Skeletal muscle cell (primary cell): ENCODE measurements at regions not wholly inside any gene's neighbourhood (a gene's known extent, or its start where the extent isn't known, plus 50 kb on each side); places are given as distances from the start of the nearest gene placed in this dataset.
"Not testable (repeated sequence)": the region's sequence is repeated elsewhere in the genome, so short reads cannot be mapped to it uniquely, and the experiment has no call there.

ENCODE experiments used
- DNase-seq: peaks from one replicate; pipeline ENCODE4 v3.0.0-alpha.2; 2010; ENCODE audit warnings: low read depth
- H3K4me3 ChIP-seq: 2 replicates; pipeline ENCODE4 v1.5.1; 2011; ENCODE audit warnings: low read depth, mild to moderate bottlenecking, control low read depth, low read length, moderate library complexity

- no peak for DNase-seq
These were observed 152.9 kb upstream of the ANKRD55 start for GRCh38 chr5:56386046-56386445.

GRCh38 chr5:56384186-56384585 lies 151.1 kb upstream of the ANKRD55 start:
- H3K4me3 ChIP-seq: peak overlapping the region; percentile 9
- no peak for DNase-seq

More at GRCh38 chr5:56386046-56386445, 152.9 kb upstream of the ANKRD55 start:
- no peak overlapping the region for H3K4me3 ChIP-seq

GRCh38 chr5:56383761-56384160 lies 150.6 kb upstream of the ANKRD55 start:
- H3K4me3 ChIP-seq: no peak overlapping the region
- no peak for DNase-seq

GRCh38 chr5:56382896-56383295 lies 149.8 kb upstream of the ANKRD55 start:
- H3K4me3 ChIP-seq: no peak overlapping the region
- no peak for DNase-seq

GRCh38 chr5:56377573-56377972 lies 144.4 kb upstream of the ANKRD55 start:
- DNase-seq: no peak
- no peak overlapping the region for H3K4me3 ChIP-seq

- H3K4me3 ChIP-seq: no peak overlapping the region
- DNase-seq: no peak
These were observed 143.0 kb upstream of the ANKRD55 start for GRCh38 chr5:56376128-56376527.

- DNase-seq: no peak
- H3K4me3 ChIP-seq: no peak overlapping the region
These were observed 141.9 kb upstream of the ANKRD55 start for GRCh38 chr5:56375011-56375410.

- not testable (repeated sequence) for H3K4me3 ChIP-seq, DNase-seq
These were observed 139.4 kb upstream of the ANKRD55 start for GRCh38 chr5:56372491-56372890.

GRCh38 chr5:56369361-56369811 lies 136.3 kb upstream of the ANKRD55 start:
- DNase-seq: no peak
- no peak overlapping the region for H3K4me3 ChIP-seq

- no peak for DNase-seq
These were observed 134.6 kb upstream of the ANKRD55 start for GRCh38 chr5:56367748-56368147.

GRCh38 chr5:56366986-56367385 lies 133.9 kb upstream of the ANKRD55 start:
- no peak overlapping the region for H3K4me3 ChIP-seq
- DNase-seq: no peak

More at GRCh38 chr5:56367748-56368147, 134.6 kb upstream of the ANKRD55 start:
- no peak overlapping the region for H3K4me3 ChIP-seq

GRCh38 chr5:56361398-56361797 lies 128.3 kb upstream of the ANKRD55 start:
- no peak for DNase-seq
- no peak overlapping the region for H3K4me3 ChIP-seq

- DNase-seq: no peak
- H3K4me3 ChIP-seq: no peak overlapping the region
These were observed 127.7 kb upstream of the ANKRD55 start for GRCh38 chr5:56360816-56361215.

GRCh38 chr5:56359809-56360685 lies 126.9 kb upstream of the ANKRD55 start:
- H3K4me3 ChIP-seq: no peak overlapping the region
- no peak for DNase-seq

GRCh38 chr5:56358703-56359681 lies 125.9 kb upstream of the ANKRD55 start:
- no peak overlapping the region for H3K4me3 ChIP-seq

GRCh38 chr5:56358046-56358445 lies 124.9 kb upstream of the ANKRD55 start:
- DNase-seq: no peak
- no peak overlapping the region for H3K4me3 ChIP-seq

More at GRCh38 chr5:56358703-56359681, 125.9 kb upstream of the ANKRD55 start:
- DNase-seq: no peak

- H3K4me3 ChIP-seq: no peak overlapping the region
- DNase-seq: no peak
These were observed 124.3 kb upstream of the ANKRD55 start for GRCh38 chr5:56357426-56357825.

- no peak for DNase-seq
- no peak overlapping the region for H3K4me3 ChIP-seq
These were observed 123.7 kb upstream of the ANKRD55 start for GRCh38 chr5:56356836-56357160.

- no peak overlapping the region for H3K4me3 ChIP-seq
- no peak for DNase-seq
These were observed 123.1 kb upstream of the ANKRD55 start for GRCh38 chr5:56356121-56356835.

GRCh38 chr5:56354836-56355235 lies 121.7 kb upstream of the ANKRD55 start:
- DNase-seq: no peak
- no peak overlapping the region for H3K4me3 ChIP-seq
